Pancreas (tissue), 10 donors: ENCODE measurements at regions not wholly inside any gene's neighbourhood (a gene's known extent, or its start where the extent isn't known, plus 50 kb on each side); places are given as distances from the start of the nearest gene placed in this dataset.
A peak's percentile ranks its signal among the peaks of the same experiment; 100 is the strongest.

Source experiments
- ATAC-seq, 4 donors: fragments of 200-7000 bp; cut with Tn5 transposase; one replicate each; pipeline versions ENCODE4 v1.8.0 to v1.9.1; 2020; ENCODE audit warnings: mild to moderate bottlenecking in 4 of 4, moderate library complexity in 4 of 4
- DNase-seq, 6 donors: peaks; one replicate each; pipeline ENCODE4 v3.0.0-alpha.2; 2020
- FAIRE-seq: peaks from 2 replicates; lab custom pipeline; 2012; peaks lifted over from hg19 to GRCh38; lab: Jason Lieb, UNC
- H3K27ac ChIP-seq, 4 donors: fragments of 200-600 bp; sonication (generic); 1 replicate in 3 of 4; 2 replicates in 1 of 4; pipeline versions ENCODE4 v1.5.0 to v1.8.0; 2020
- H3K27me3 ChIP-seq, 4 donors: fragments of 200-600 bp; one replicate each; pipeline ENCODE4 v1.8.0; 2021
- H3K36me3 ChIP-seq, 3 donors: fragments of 200-600 bp; sonication (generic) in 1 of 3; one replicate each; pipeline versions ENCODE4 v1.5.0 to v1.8.0; 2020 to 2021
- H3K4me1 ChIP-seq, 3 donors: fragments of 200-600 bp; one replicate each; pipeline ENCODE4 v1.8.0; 2021
- H3K4me3 ChIP-seq, 4 donors: fragments of 200-600 bp; sonication (generic) in 2 of 4; one replicate each; pipeline versions ENCODE4 v1.5.0 to v1.8.0; 2020 to 2021
- H3K9me3 ChIP-seq, 4 donors: fragments of 200-600 bp; one replicate each; pipeline ENCODE4 v1.8.0; 2021
- CTCF ChIP-seq, 4 donors: fragments of 200-600 bp; sonication (generic) in 3 of 4; IDR thresholded peaks; one replicate each; pipeline versions ENCODE4 v1.5.0 to v1.8.0; 2021; ENCODE audit warnings: antibody characterized with exemption in 4 of 4
- WGBS, 2 donors: extraction: QIAGEN DNeasy Blood & Tissue Kit; methylation state at CpG; one replicate each; pipeline ENCODE4 v1.1.7; 2013; 5-methylcytosine and 5-hydroxymethylcytosine counted together
- intact Hi-C, 3 donors: fragments of 100-400 bp; cut with DNase I; formaldehyde crosslinking; loops; one replicate each; pipeline versions ENCODE4 v1.11.1 to v1.14.2; 2022
- donor health status: healthy with polysubstance abuse.
- donor health status: DM: no; HTN: no; CAD: no; lungs with moderate emphysema.
- donor health status: DM: no; HTN: no; CAD: no.
- donor health status: control.
- donor health status: control.
- donor health status: Bipolar disorder and iron deficiency.
- donor health status: DM: yes; HTN: yes; CAD: no.
- donor health status: DM: no; HTN: no; CAD: no.
- donor health status: DM: no; HTN: no; CAD: no.
- donor health status: DM: yes; HTN: yes; CAD: no.

GRCh38 chr17:65477600-65477999 lies 83.8 kb downstream of the AXIN2 start:
- no peaks in the 10 kb centered on the region for H3K27me3 ChIP-seq
- FAIRE-seq (no peak), DNase-seq (no peak), ATAC-seq (no peak)
- no peaks in the 10 kb centered on the region for H3K4me1 ChIP-seq
- no peak overlapping the region for H3K4me3 ChIP-seq
- 82 to 95% methylated on average over 3 of the region's 3 CpGs for WGBS, 2 donors
- no peak for TF ChIP-seq CTCF (IDR thresholded peaks at IDR 0.05)
- H3K9me3 ChIP-seq = no peaks in the 10 kb centered on the region
- intact Hi-C loops = no loop called here
- H3K36me3 ChIP-seq = no peaks in the 10 kb centered on the region
- H3K27ac ChIP-seq = no peak overlapping the region

DNA sequence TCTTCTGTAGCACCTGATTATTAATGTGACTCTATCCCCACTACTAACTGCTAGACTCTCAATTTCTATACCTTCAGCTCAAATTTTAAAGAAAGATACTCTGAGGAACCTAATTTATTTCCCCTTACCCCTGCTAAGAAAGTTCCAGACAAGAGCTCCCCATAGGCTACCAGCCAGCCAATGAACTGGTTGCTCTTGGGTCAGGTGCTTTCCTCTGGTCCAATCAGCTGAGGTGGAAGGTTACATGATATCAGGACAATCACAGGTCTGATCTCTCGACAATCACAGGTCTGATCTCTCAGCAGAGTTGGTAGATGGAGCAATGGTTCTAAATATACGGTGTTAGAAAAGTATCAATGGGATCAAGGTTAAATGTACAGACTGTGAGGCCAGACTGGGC lies 86.8 kb downstream of the AXIN2 start:
- H3K9me3 ChIP-seq = no peaks in the 10 kb centered on the region
- no peaks in the 10 kb centered on the region for H3K27me3 ChIP-seq
- TF ChIP-seq CTCF (IDR thresholded peaks at IDR 0.05) = no peak
- 54 to 56% methylated on average over 2 of the region's 2 CpGs for WGBS, 2 donors
- H3K4me1 ChIP-seq = no peaks in the 10 kb centered on the region
- intact Hi-C loops = no loop called here
- no peak for ATAC-seq
- no peak overlapping the region for H3K27ac ChIP-seq
- no peak for FAIRE-seq
- H3K36me3 ChIP-seq = no peaks in the 10 kb centered on the region
- no peak overlapping the region for H3K4me3 ChIP-seq
- no peak for DNase-seq

- Histone ChIP-seq H3K27ac (no peak overlapping the region), H3K9me3 (no peaks in the 10 kb centered on the region), H3K27me3 (no peaks in the 10 kb centered on the region), H3K36me3 (no peaks in the 10 kb centered on the region), H3K4me3 (no peak overlapping the region), H3K4me1 (no peaks in the 10 kb centered on the region)
- no peak for TF ChIP-seq CTCF (IDR thresholded peaks at IDR 0.05)
- FAIRE-seq = no peak
- no peak for DNase-seq
- no peak for ATAC-seq
- intact Hi-C loops = no loop called here
Observed at GRCh38 chr17:65473985-65474384, 87.5 kb downstream of the AXIN2 start.

DNA sequence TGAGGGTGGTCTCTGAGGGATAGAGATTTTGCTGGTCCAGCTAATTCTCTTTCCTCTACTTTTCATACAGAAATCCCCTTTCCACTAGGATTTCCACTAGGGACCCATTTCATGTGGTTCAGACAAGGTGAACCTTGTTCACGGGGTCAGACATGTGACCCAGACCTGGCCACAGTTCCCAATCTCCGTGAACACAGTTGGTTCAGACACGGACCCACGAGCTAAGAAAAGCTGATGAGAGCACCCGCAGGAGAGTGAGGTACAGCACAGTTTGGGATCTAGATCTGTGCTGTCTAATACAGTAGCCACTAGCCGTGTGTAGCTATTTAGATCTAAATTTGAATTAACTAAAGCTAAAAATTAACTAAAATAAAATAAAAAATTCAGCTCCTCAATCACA lies 88.1 kb downstream of the AXIN2 start:
- no peak for FAIRE-seq
- H3K4me1 ChIP-seq = no peaks in the 10 kb centered on the region
- DNase-seq = no peak
- no peak overlapping the region for H3K27ac ChIP-seq
- no peak overlapping the region for H3K4me3 ChIP-seq
- intact Hi-C loops = no loop called here
- TF ChIP-seq CTCF (IDR thresholded peaks at IDR 0.05) = no peak
- H3K9me3 ChIP-seq = no peaks in the 10 kb centered on the region
- H3K27me3 ChIP-seq = no peaks in the 10 kb centered on the region
- WGBS, 2 donors = 61 to 85% methylated on average over 6 of the region's 6 CpGs
- no peaks in the 10 kb centered on the region for H3K36me3 ChIP-seq
- ATAC-seq = no peak

GRCh38 chr17:65472666-65473309 lies 88.7 kb downstream of the AXIN2 start:
- DNase-seq (no peak), ATAC-seq (peak in 2 of 4 donors; percentile 15 to 27), FAIRE-seq (no peak)
- 85 to 86% methylated on average over 8 of the region's 8 CpGs for WGBS, 2 donors
- H3K4me3 ChIP-seq = no peak overlapping the region
- H3K27ac ChIP-seq = no peak overlapping the region
- H3K27me3 ChIP-seq = no peaks in the 10 kb centered on the region
- H3K36me3 ChIP-seq = no peaks in the 10 kb centered on the region
- no peaks in the 10 kb centered on the region for H3K4me1 ChIP-seq
- no peak for TF ChIP-seq CTCF (IDR thresholded peaks at IDR 0.05)
- H3K9me3 ChIP-seq = no peaks in the 10 kb centered on the region
- intact Hi-C loops = no loop called here
